Activated naive CD8-positive, alpha-beta T cell treated with anti-CD3 and anti-CD28 coated beads, Interleukin-2, amount 50 U/mL, for 24 hours (primary cell): ENCODE measurements at regions not wholly inside any gene's neighbourhood (a gene's known extent, or its start where the extent isn't known, plus 50 kb on each side); places are given as distances from the start of the nearest gene placed in this dataset.

Source experiments
- ATAC-seq: fragments of 150-1000 bp; cut with Tn5 transposase; one replicate; pipeline ENCODE4 v1.10.0; 2021
- DNase-seq: peaks from one replicate; pipeline ENCODE4 v3.0.0; 2021
- H3K27ac Mint-ChIP-seq: one replicate; pipeline ENCODE4 v1.8.0; 2021; ENCODE audit warnings: mild to moderate bottlenecking, mixed read lengths
- H3K27me3 Mint-ChIP-seq: one replicate; pipeline ENCODE4 v1.8.0; 2021; ENCODE audit warnings: mixed read lengths
- H3K36me3 Mint-ChIP-seq: one replicate; pipeline ENCODE4 v1.8.0; 2021; ENCODE audit warnings: low read depth, mixed read lengths
- H3K4me1 Mint-ChIP-seq: one replicate; pipeline ENCODE4 v1.8.0; 2021; ENCODE audit warnings: mixed read lengths
- H3K4me3 Mint-ChIP-seq: one replicate; pipeline ENCODE4 v1.8.0; 2021; ENCODE audit warnings: mild to moderate bottlenecking, moderate library complexity, mixed read lengths
- H3K9me3 Mint-ChIP-seq: one replicate; pipeline ENCODE4 v1.8.0; 2021; ENCODE audit warnings: mixed read lengths

DNA sequence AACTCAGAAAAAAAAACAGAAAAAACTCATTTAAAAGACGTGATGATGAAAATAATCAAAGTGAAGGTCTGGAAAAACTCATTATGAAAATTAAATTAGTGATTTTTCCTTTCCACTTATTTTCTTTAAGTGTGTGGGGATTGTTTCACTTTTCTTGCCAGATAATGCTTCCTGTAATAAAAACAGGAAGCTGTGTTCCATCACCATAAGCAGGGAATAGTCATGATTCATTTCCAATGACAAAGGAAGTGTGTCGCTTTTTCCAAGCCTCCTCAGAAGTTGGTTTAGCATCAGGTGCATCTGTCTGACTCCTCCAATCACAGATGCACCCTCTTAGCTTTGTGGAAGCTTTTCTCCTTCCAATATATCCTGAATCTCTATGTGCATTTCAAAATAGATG, 2068.7 kb downstream of the MAT2B start:
- Mint-ChIP-seq H3K9me3 (peaks cover 15% of the 10 kb centered on the region), H3K4me1 (no peaks in the 10 kb centered on the region), H3K27ac (no peak overlapping the region), H3K36me3 (no peaks in the 10 kb centered on the region), H3K4me3 (no peak overlapping the region), H3K27me3 (no peaks in the 10 kb centered on the region)
- DNase-seq, result no peak
- no peak for ATAC-seq

DNA sequence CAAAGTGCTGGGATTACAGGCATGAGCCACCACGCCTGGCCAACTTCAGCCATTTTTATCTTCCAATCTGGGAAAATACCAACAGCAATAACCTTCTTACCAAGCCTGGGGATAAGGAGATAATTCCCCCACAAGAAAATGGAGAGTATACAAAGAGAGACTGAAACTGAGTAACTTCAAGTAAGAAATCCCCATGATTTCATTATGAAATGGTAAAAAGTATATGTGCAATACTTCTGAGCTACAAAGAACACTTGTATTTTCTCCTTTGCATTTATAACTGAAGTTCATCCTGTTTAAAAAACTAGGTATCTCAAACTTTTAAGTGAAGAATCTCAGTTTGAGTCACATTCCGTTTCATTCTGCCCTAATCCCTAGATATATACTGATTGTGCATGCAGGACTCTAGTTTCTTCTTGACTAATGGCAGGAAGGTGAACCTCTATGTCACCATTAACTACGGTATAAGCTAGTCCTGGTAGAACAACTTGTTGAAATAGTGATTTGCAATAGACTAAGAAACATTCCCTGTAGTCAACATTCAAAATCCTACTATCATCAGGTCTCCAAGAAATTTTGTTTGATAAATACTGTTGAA, 2071.4 kb downstream of the MAT2B start:
- Mint-ChIP-seq H3K9me3 (peaks cover 9% of the 10 kb centered on the region), H3K4me3 (no peak overlapping the region), H3K27ac (no peak overlapping the region), H3K27me3 (no peaks in the 10 kb centered on the region), H3K36me3 (no peaks in the 10 kb centered on the region), H3K4me1 (no peaks in the 10 kb centered on the region)
- ATAC-seq (no peak), DNase-seq (no peak)

- no peaks in the 10 kb centered on the region for H3K27me3 Mint-ChIP-seq
- ATAC-seq, result no peak
- no peak overlapping the region for H3K27ac Mint-ChIP-seq
- no peak overlapping the region for H3K4me3 Mint-ChIP-seq
- no peak for DNase-seq
- H3K4me1 Mint-ChIP-seq, result no peaks in the 10 kb centered on the region
- no peaks in the 10 kb centered on the region for H3K36me3 Mint-ChIP-seq
- peaks cover 4% of the 10 kb centered on the region for H3K9me3 Mint-ChIP-seq
Measured at GRCh38 chr5:165579911-165580310, 2074.5 kb downstream of the MAT2B start.

DNA sequence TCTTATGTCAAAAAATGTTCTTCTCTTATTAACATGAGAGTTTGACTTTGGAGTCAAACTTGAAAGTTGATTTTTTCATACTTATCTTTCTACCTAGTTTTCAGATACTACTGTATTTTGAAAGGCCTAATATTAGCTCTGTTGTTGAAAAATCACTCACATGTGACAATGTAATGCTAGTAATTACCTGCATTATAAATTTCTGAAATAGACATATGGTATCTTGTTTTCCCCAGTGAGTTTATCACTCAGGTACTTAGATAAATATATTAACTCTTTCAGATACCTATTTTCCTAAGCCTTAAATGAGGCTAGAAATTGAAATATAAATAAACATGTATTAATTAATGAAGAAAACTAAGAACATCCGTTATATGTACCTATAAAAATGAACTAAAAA, 2089.3 kb downstream of the MAT2B start:
- Mint-ChIP-seq H3K27ac (no peak overlapping the region), H3K9me3 (peaks cover 16% of the 10 kb centered on the region), H3K4me1 (no peaks in the 10 kb centered on the region), H3K4me3 (no peak overlapping the region), H3K27me3 (no peaks in the 10 kb centered on the region), H3K36me3 (no peaks in the 10 kb centered on the region)
- ATAC-seq, result no peak
- no peak for DNase-seq

DNA sequence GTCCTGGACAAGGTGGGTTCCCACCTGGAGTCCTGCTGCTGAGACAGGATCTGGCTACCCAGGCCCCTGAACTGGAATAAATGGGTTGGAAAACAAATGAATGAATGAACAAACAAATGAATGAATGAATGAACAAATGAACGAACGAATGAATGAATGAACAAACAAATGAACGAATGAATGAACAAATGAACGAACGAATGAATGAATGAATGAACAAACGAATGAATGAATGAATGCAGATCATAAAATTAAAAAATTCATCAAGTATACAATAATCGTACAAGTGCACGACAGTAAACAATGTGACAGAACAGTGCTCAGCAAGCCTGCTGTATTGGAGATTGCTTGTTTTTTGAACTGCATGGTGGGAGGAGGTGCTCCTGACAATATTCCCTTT, 2097.1 kb downstream of the MAT2B start:
- H3K36me3 Mint-ChIP-seq, result no peaks in the 10 kb centered on the region
- H3K4me3 Mint-ChIP-seq, result no peak overlapping the region
- DNase-seq (no peak), ATAC-seq (no peak)
- H3K9me3 Mint-ChIP-seq, result peaks cover 20% of the 10 kb centered on the region
- H3K27me3 Mint-ChIP-seq, result no peaks in the 10 kb centered on the region
- H3K4me1 Mint-ChIP-seq, result no peaks in the 10 kb centered on the region
- no peak overlapping the region for H3K27ac Mint-ChIP-seq

DNA sequence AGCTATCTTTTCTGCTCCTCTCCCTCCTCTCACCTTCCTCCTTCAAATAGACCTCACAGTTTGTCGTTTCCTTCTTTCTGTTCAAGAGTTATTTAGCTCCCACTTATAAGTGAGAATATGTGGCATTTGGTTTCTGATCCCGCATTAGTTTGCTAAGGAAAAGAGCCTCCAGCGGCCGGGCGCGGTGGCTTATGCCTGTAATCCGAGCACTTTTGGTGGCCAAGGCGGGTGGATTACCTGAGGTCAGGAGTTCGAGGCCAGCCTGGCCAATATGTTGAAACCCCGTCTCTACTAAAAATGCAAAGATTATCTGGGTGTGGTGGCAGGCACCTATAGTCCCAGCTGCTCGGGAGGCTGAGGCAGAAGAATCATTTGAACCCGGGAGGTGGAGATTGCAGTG, 2101.6 kb downstream of the MAT2B start:
- Mint-ChIP-seq H3K27me3 (no peaks in the 10 kb centered on the region), H3K36me3 (no peaks in the 10 kb centered on the region), H3K9me3 (peaks cover 4% of the 10 kb centered on the region), H3K4me3 (no peak overlapping the region), H3K4me1 (no peaks in the 10 kb centered on the region), H3K27ac (no peak overlapping the region)
- no peak for ATAC-seq
- no peak for DNase-seq

DNA sequence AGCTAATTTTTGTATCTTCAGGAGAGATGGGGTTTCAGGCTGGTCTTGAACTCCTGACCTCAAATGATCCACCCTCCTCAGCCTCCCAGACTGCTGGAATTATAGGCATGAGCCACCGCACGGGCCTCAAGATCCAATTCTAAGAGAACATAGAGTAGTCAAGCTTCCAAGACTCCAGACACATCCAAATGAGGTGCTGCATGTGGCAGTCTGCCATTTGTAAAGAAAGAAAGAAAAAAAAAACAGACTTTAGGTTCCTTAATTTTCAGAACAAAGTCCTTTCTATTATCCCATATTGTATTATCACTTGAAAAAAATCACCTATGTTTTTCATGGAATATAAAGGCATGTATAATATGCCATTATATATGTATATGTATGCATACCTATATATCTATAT, 2104.5 kb downstream of the MAT2B start:
- H3K27ac Mint-ChIP-seq, result no peak overlapping the region
- no peak for DNase-seq

GRCh38 chr5:165616490-165617405, 2111.3 kb downstream of the MAT2B start:
- Mint-ChIP-seq H3K4me1 (no peaks in the 10 kb centered on the region), H3K27me3 (no peaks in the 10 kb centered on the region), H3K27ac (no peak overlapping the region), H3K9me3 (no peaks in the 10 kb centered on the region), H3K4me3 (no peak overlapping the region), H3K36me3 (no peaks in the 10 kb centered on the region)
- no peak for DNase-seq
- ATAC-seq, result no peak

More for the DNA sequence above, 2104.5 kb downstream of the MAT2B start:
- Mint-ChIP-seq H3K4me3 (no peak overlapping the region), H3K4me1 (no peaks in the 10 kb centered on the region), H3K9me3 (peaks cover 3% of the 10 kb centered on the region), H3K27me3 (no peaks in the 10 kb centered on the region), H3K36me3 (no peaks in the 10 kb centered on the region)
- no peak for ATAC-seq

DNA sequence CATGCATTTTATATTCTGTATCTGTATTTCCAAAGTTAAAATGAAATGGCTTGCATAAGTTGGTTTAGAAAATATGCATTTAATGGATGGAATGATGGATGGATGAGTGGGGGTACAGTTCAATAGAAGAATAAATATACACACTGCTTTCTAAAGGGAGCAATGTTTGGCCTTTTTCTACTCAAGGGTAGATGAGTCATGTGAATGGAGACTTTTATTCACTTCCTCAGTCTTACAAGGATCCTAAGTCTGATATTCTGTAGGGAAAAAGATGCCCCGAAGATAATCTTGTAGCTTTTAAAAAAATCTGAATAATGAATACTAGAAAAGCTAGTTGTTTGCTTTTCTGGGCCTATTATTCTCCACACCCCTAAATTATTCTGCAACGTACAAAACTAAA, 2112.1 kb downstream of the MAT2B start:
- H3K27me3 Mint-ChIP-seq, result no peaks in the 10 kb centered on the region
- H3K9me3 Mint-ChIP-seq, result no peaks in the 10 kb centered on the region
- DNase-seq (no peak), ATAC-seq (no peak)
- no peak overlapping the region for H3K4me3 Mint-ChIP-seq
- H3K36me3 Mint-ChIP-seq, result no peaks in the 10 kb centered on the region
- no peak overlapping the region for H3K27ac Mint-ChIP-seq
- no peaks in the 10 kb centered on the region for H3K4me1 Mint-ChIP-seq

DNA sequence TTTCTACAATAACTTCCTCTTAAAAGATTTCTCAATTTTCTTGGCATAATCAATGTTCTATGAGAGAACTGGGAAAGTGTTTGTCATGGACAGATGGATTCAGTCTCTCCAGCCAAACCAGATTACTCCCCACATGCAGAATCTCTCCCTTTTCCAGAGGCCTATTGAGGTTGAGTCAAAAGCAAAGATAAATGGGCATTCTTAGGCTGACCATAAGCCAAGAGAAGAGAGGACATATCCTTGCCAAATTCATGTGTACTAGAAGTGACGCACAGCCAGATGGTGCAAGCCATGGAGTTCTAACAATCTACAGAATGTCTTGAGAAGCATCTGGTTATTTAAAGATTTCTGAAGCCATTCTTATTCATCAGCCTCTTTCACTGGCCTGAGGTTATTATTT, 2115.0 kb downstream of the MAT2B start:
- H3K9me3 Mint-ChIP-seq, result no peaks in the 10 kb centered on the region
- no peak overlapping the region for H3K27ac Mint-ChIP-seq
- DNase-seq (no peak), ATAC-seq (no peak)
- no peaks in the 10 kb centered on the region for H3K4me1 Mint-ChIP-seq
- H3K36me3 Mint-ChIP-seq, result no peaks in the 10 kb centered on the region
- H3K4me3 Mint-ChIP-seq, result no peak overlapping the region
- H3K27me3 Mint-ChIP-seq, result no peaks in the 10 kb centered on the region

DNA sequence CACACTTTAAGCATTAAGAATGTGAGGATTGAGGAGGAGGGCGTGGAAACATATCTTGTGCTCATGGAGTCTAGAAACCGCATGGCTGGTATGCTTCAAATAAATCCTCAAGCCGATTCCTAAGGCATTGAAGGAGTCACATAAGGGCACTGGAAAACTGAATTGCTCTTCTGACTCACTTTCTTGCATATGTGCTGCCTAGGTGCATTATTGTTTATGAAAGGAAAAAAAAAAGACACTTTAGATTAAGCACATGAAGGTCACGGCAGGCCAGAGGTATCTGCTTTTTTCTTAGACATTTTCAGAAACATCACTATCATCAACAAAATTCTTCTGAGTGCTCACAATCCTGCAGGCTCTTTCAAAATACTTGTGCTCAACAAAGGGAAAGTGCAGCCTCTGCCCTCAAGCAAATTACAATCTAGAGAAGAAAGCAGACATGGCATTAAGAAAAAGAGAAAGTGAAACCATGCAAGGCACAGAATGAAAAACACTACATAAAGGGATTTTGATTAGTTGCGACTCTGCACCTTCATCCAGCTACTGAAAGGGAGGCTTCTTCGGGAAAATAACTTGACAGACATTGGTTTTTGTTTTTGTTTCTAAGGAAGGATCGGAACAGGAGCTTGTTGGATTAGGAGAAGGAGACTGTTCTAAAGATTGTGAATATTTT, 2117.6 kb downstream of the MAT2B start:
- no peak overlapping the region for H3K27ac Mint-ChIP-seq
- no peak overlapping the region for H3K4me3 Mint-ChIP-seq

DNA sequence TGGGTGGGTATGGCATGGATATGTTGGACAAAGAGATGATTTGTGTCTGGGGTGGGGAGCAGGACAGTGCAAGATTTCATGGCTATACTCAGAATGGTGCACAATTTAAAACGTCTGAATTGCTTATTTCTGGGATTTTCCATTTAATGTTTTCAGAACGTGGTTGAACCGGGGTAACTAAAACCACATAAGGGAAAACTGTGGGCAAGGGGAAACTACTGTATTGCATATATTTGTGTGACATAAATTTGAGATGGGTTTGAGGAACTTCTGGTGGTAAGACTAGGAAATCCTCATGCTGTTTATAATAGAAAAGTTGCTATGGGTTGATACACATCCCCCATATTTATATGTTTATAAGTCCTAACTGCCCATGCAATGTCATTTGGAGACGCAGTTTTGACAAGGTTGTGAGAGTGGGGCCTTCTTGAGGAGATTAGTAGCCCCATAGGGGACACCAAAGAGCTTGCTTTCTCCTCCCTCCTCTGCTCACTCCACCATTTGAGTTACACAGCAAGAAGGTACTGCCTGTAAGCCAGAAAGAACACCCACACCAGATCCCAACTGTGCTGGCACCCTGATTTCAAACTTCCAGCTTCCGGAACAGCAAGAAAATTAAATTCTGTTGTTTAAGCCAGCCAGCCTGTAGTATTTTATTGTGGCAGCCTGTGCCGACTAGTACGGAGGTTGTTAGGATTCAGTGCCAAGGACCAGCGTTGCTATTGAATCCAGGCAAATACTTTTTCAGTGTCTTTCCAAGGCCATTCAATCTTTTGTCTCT, 2118.9 kb downstream of the MAT2B start:
- Mint-ChIP-seq H3K4me3 (no peak overlapping the region), H3K9me3 (peaks cover 8% of the 10 kb centered on the region), H3K27me3 (no peaks in the 10 kb centered on the region), H3K36me3 (no peaks in the 10 kb centered on the region), H3K4me1 (no peaks in the 10 kb centered on the region), H3K27ac (no peak overlapping the region)
- DNase-seq, result no peak
- ATAC-seq, result no peak

More for the DNA sequence above, 2117.6 kb downstream of the MAT2B start:
- Mint-ChIP-seq H3K27me3 (no peaks in the 10 kb centered on the region), H3K4me1 (no peaks in the 10 kb centered on the region), H3K9me3 (peaks cover 4% of the 10 kb centered on the region), H3K36me3 (no peaks in the 10 kb centered on the region)
- ATAC-seq (no peak), DNase-seq (no peak)

GRCh38 chr5:165626161-165626560, 2120.7 kb downstream of the MAT2B start:
- no peak overlapping the region for H3K4me3 Mint-ChIP-seq
- H3K27me3 Mint-ChIP-seq, result no peaks in the 10 kb centered on the region
- DNase-seq, result no peak
- no peak overlapping the region for H3K27ac Mint-ChIP-seq
- no peaks in the 10 kb centered on the region for H3K36me3 Mint-ChIP-seq
- no peak for ATAC-seq
- H3K9me3 Mint-ChIP-seq, result peaks cover 8% of the 10 kb centered on the region
- no peaks in the 10 kb centered on the region for H3K4me1 Mint-ChIP-seq

DNA sequence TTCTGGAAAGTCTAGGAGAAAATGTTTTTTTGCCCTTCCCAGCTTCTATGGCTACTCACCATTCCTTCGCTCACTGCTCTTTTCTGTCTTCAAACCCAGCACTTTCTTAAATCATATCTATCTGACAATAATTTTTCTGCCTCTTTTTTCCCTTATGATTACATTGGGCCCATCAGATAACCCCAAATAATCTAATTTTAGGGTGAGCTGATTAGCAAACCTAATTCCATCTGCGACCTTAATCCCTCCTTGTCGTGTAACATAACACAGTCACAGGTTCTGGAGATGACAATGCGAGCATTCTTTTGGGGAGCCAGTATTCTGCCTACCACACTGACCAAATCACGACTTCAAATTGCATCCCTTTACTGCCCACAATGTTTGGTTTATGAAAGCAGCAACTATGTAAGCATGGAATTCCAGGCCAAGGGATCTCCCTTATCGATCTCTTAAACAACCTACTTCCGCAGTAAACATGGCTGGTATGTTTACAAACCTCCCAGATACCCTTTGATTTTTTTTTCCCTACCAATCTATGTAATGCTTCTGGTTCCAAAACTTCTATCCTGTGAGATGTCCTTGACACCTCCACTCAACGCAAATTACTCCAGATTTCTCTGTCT, 2122.2 kb downstream of the MAT2B start:
- DNase-seq, result no peak
- Mint-ChIP-seq H3K4me3 (no peak overlapping the region), H3K4me1 (no peaks in the 10 kb centered on the region), H3K27ac (no peak overlapping the region), H3K36me3 (no peaks in the 10 kb centered on the region), H3K27me3 (no peaks in the 10 kb centered on the region), H3K9me3 (peaks cover 8% of the 10 kb centered on the region)
- ATAC-seq, result no peak
